ENCODE measurements at regions not wholly inside any gene's neighbourhood (a gene's known extent, or its start where the extent isn't known, plus 50 kb on each side); places are given as distances from the start of the nearest gene placed in this dataset.
"Not testable (repeated sequence)": the region's sequence is repeated elsewhere in the genome, so short reads cannot be mapped to it uniquely, and the experiment has no call there.

- no peak for DNase-seq (ENCODE audit: low spot score)
Measured at GRCh38 chr6:79808921-79809320, 138.4 kb downstream of the ELOVL4 start.

GRCh38 chr6:79806661-79807060 is 140.7 kb downstream of the ELOVL4 start:
- not testable (repeated sequence) for DNase-seq (ENCODE audit: low spot score)

- no peak for DNase-seq (ENCODE audit: low spot score)
Measured at GRCh38 chr6:79804732-79805131, 142.6 kb downstream of the ELOVL4 start.

- no peak for DNase-seq (ENCODE audit: low spot score)
Measured at GRCh38 chr6:79803917-79804316, 143.4 kb downstream of the ELOVL4 start.

- DNase-seq (ENCODE audit: low spot score) = no peak
Measured at GRCh38 chr6:79802657-79803300, 144.6 kb downstream of the ELOVL4 start.

- no peak for DNase-seq (ENCODE audit: low spot score)
Measured at GRCh38 chr6:79801362-79801761, 146.0 kb downstream of the ELOVL4 start.

GRCh38 chr6:79798841-79799240 is 148.5 kb downstream of the ELOVL4 start:
- DNase-seq (ENCODE audit: low spot score) = no peak

GRCh38 chr6:79797912-79798311 is 149.4 kb downstream of the ELOVL4 start:
- no peak for DNase-seq (ENCODE audit: low spot score)

- no peak for DNase-seq (ENCODE audit: low spot score)
Measured at GRCh38 chr6:79797163-79797764, 150.1 kb downstream of the ELOVL4 start.

- no peak for DNase-seq (ENCODE audit: low spot score)
Measured at GRCh38 chr6:79796197-79796596, 151.2 kb downstream of the ELOVL4 start.

GRCh38 chr6:79789896-79790295 is 157.5 kb downstream of the ELOVL4 start:
- DNase-seq (ENCODE audit: low spot score) = no peak

- DNase-seq (ENCODE audit: low spot score) = no peak
Measured at GRCh38 chr6:79788756-79789155, 157.6 kb downstream of the SH3BGRL2 start.

GRCh38 chr6:79787626-79788025 is 156.5 kb downstream of the SH3BGRL2 start:
- DNase-seq (ENCODE audit: low spot score) = no peak

GRCh38 chr6:79784395-79784753 is 153.2 kb downstream of the SH3BGRL2 start:
- DNase-seq (ENCODE audit: low spot score) = no peak

- DNase-seq (ENCODE audit: low spot score) = no peak
Measured at GRCh38 chr6:79783670-79784394, 152.7 kb downstream of the SH3BGRL2 start.

- no peak for DNase-seq (ENCODE audit: low spot score)
Measured at GRCh38 chr6:79782792-79783580, 151.9 kb downstream of the SH3BGRL2 start.

- DNase-seq (ENCODE audit: low spot score) = no peak
Measured at GRCh38 chr6:79781916-79782315, 150.8 kb downstream of the SH3BGRL2 start.

GRCh38 chr6:79780881-79781280 is 149.8 kb downstream of the SH3BGRL2 start:
- no peak for DNase-seq (ENCODE audit: low spot score)

GRCh38 chr6:79778816-79779215 is 147.7 kb downstream of the SH3BGRL2 start:
- DNase-seq (ENCODE audit: low spot score) = no peak

GRCh38 chr6:79777713-79778579 is 146.8 kb downstream of the SH3BGRL2 start:
- DNase-seq (ENCODE audit: low spot score) = peak; percentile 88

GRCh38 chr6:79776076-79776475 is 144.9 kb downstream of the SH3BGRL2 start:
- no peak for DNase-seq (ENCODE audit: low spot score)

GRCh38 chr6:79775222-79775621 is 144.1 kb downstream of the SH3BGRL2 start:
- no peak for DNase-seq (ENCODE audit: low spot score)
